GM19324 (cell line): ENCODE measurements at regions not wholly inside any gene's neighbourhood (a gene's known extent, or its start where the extent isn't known, plus 50 kb on each side); places are given as distances from the start of the nearest gene placed in this dataset.
A peak's percentile ranks its signal among the peaks of the same experiment; 100 is the strongest.
"Not testable (repeated sequence)": the region's sequence is repeated elsewhere in the genome, so short reads cannot be mapped to it uniquely, and the experiment has no call there.

ENCODE experiments used
- ATAC-seq: cut with Tn5 transposase; IDR thresholded peaks from one replicate; pipeline ENCODE4 v1.9.1; 2021; ENCODE audit warnings: mild to moderate bottlenecking, moderate library complexity; ENCODE audit not compliant: unreplicated experiment, low FRiP score

DNA sequence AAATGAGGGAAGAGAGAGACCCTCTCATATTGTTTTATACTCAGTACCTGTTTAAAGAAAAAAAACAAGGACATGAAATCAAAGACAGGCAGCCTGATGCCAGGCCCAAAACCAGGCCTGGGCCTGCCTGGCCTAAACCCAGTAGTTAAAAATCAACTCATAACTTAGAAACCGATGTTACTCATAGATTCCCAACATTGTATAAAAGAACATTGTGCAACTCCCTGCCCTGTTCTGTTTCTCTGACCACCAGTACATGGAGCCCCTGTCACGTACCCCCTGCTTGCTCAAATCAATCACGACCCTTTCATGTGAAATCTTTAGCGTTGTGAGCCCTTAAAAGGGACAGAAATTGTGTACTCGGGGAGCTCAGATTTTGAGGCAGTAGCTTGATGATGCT lies 291.4 kb upstream of the SGCG start:
- ATAC-seq = not testable (repeated sequence)

DNA sequence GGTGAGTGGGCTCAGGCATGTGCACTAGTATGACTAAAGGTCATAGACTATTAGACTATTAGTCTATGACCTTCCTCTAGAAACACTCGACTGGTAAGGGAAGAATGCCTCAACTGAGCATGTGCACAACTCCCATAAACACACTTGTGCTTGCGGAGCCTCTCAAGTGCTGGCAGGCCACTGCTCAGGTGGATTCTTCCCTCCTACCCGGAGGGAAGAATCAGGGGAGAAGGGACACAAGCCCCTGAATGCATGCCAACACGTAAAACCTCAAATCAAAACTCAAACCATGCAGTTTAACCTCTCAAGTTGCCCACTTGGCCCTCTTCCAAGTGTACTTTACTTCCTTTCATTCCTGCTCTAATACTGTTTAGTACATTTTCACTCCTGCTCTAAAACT lies 287.6 kb upstream of the SGCG start:
- no peak for ATAC-seq

DNA sequence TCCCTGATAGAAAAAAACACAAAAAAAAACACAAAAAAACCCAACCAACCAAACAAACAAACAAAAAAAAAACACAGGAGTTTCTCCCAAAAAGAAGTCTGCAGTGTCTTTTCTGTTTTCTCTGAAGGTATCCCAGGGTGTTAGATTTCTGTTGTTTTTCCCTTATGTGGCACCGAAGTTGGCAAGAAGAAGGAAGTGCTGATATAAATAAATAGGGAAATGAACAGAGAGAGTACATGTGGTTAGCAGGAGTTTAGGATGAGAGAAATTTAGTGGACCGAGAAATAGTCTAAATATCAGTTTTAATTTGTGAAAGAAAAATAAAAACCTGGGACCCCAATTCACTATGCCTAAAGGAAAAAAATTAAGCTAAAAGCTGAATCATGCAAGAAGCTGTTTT lies 287.0 kb upstream of the SGCG start:
- no peak for ATAC-seq

DNA sequence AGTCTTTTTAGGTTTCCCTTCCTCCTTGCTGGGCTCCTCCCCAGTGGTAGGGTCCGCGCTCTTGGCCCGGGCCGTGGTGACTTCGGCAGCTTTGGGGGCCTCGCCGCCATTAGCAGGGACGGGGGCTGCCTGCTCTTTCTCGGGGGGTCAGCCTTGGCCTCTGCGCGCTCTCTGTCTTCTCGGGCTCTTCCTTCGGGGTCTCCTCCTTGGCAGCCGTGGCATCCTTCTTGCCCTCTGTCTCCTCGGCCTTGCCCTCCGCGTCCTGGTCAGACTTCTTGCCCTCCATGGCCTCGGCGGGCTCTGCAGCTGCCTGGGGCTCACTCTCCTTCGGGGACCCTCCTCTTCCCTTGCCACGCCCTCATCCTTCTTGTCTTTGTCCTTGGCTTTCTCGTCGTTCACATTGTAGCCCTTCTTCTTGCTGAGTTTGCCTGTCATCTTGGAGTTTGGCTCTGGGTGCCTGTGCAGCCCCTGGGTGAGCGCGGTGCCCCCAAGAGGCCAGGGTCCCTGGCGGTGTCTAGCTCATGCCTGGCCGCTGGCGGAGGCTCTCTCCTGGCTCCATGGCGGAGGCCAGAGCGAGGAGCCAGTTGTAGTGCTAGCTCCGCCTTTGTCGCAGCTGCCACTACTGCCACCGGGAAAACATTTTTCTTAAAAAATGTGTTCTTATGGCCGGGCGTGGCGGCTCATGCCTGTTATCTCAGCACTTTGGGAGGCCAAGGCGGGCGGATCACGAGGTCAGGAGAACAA lies 283.0 kb upstream of the SGCG start:
- no peak for ATAC-seq

DNA sequence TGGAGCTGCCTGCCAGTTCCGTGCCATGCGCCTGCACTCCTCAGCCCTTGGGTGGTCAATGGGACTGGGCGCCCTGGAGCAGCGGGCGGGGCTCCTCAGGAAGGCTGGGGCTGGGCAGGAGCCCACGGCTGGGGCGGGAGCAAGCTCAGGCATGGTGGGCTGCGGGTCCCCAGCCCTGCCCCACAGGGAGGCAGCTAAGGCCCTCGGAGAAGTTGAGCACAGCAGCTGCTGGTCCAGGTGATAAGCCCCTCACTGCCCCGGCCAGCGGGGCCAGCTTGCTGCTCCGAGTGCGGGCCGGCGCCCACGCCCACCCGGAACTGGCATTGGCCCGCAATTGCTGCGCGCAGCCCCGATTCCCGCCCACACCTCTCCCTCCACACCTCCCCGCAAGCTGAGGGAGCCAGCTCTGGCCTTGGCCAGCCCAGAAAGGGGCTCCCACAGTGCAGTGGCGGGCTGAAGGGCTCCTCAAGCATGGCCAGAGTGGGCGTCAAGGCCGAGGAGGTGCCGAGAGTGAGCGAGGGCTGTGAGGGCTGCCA lies 280.3 kb upstream of the SGCG start:
- ATAC-seq = not testable (repeated sequence)

DNA sequence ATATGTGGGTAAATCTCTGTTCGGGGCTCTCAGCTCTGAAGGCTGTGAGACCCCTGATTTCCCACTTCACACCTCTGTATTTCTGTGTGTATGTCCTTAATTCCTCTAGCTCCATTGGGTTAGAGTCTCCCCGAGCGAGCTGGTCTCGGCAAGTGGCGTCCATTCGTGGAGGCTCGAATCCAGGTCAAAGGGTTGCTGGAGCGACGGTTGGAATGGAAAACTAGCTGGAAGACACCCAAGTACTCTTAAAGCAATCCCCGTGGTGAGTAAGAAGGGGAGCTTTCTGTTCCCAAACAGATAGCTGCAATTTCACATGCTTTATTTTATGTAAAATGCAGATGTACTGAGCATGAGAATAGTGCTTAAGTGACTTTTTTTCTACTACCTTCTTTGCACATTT lies 277.5 kb upstream of the SGCG start:
- ATAC-seq = no peak

DNA sequence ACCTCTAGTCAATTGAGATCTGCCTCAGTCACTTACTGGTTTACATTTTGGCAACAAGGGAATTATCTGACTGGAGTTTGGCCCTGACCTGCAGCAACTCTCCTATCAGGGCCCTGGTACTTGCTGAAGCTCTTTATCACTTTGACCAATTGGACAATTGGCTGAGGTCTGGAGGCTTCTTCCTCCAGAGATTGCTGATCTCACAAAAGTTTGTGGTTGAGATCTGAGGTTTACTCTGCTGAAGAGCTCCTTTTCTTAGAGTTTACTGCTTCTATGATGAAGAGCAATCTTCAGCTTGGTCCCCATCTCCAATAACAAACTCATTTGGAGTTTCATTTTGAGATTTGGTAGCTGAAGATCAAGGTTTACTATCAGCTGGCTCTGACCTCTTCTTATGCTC lies 276.9 kb upstream of the SGCG start:
- ATAC-seq = no peak

DNA sequence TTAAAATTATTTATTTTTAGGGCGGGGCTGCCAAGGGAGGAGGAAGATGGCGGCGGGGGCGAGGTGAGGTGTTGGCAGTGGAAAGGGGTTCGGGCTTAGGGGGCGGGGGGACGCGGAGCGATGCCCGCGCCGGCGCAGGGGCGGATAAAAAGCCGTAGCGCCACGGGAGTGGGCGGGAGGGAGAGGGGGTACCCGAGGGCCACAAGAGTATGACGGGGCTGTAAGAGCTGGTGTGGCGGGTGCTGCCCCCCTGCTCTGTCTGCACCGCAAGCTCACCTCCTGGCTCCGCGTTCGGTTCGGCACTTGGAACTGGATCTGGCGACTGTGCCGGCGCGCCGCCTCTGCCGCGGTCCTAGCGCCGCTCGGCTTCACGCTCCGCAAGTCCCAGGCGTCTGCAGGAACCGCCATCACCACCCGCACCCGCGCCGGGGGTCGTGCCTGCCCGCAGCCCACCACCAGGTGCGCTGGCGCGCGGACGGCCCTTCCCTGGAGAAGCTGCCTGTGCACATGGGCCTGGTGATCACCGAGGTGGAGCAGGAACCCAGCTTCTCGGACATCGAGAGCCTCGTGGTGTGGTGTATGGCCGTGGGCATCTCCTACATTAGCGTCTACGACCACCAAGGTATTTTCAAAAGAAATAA lies 265.2 kb upstream of the SGCG start:
- peak; percentile 75 for ATAC-seq

DNA sequence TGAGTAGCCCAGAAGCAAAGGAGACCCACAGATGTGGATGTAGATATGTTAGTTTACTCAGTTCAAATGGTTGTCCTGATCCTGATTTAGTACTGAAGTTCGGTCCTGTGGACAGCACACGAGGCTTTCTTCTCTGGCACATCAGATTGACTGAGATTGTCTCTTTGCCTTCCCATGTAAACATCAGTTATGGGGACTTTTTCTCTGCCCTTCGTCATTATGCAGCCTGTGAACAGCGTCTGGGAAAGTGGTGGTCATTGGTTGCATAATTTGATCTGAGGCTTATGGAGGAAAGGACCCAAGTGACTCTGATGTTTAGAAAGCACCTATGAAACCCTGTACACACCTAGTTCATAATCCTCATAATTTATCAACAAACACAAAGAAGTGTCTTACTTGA lies 264.5 kb upstream of the SGCG start:
- ATAC-seq = peak; percentile 10

DNA sequence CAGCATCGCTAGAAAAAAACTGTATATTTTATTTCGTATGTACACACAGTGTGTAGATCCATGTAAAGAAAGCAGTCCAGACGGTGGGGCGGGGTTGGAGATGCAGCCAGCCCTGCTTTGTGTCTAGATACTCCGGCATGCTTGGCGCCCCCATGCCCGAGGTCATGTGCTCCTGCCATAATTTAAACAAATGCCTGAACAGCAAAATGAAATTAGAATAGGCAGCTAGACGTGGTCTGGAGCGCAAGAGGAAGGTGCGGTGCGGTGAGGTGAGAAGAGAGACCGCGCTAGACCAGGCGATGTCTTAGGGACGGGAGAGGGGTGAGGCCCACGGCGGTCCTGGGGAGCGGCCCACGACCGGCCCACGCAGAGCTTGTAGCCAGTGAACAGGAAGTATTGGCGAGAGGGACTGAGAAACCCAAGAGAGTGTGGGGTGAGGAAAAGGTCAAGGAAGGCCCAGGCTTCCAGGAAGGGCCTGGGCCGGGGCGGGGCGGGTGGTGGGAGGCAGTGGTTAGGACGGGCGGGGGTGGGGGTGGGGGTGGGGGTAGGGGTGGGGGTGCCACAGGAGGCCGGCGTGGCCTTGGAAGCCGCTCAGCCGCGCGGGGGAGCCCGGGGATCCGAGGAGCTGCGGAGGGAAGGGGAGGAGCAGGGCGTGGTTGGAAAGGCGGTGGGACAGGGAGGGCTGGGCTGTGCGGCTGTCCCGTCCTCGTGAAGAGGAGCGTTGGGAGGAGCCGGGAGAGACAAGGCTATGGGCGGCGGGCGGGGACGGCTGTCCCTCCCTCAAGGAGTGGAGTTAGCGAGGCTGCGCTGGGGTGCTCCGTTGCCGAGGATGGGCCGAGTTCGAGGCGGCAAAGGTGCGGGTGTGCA lies 254.7 kb upstream of the SGCG start:
- ATAC-seq = no peak

DNA sequence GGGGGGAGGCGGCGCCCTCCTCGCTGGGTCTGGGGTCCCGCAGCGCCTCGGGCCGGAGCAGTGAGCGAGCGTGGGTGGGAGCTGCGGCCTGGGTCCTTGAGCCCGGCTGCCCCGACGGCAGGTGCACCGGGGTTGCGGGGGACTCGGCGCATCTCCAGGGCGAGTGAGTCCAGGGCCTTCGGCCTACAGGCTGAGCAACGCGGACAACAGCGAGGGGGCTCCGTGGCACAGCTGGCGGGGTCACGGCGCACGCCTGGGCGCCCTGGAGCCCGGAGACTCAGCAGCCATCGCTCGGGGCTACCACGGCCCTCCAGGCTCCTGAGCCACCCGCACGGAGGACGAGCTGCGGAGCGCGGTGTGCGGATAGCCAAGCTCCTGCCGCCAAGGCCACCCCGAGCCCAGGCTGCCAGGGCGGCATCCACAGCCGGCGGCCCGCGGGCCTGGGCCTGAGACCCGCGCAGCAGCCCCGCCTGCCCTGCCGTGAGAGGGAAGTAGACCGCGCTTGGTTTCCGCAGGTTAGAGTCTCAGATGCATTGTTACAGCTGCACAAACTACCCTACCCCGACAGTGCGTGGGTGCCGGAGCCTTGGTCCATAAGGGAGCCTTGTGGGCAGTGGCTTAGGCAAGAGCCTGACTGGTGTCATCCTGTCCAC lies 253.9 kb upstream of the SGCG start:
- ATAC-seq = no peak

DNA sequence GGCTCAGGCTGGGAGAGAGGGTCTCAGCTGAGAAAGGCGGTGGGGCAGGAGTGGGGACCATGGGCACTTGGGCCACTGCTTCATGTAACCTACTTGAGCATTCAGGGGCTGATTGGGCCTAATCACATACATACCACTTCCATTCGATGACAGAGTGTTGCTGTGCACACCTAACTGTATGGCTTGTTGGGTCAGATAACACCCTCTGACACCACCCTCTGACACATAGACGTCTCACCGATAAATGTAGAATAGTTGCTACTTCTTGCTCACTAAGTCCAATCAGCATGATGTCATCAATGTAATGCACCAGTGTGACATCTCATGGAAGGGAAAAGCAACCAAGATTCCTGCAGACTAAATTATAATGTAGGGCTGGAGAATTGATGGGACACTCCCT lies 252.9 kb upstream of the SGCG start:
- not testable (repeated sequence) for ATAC-seq

DNA sequence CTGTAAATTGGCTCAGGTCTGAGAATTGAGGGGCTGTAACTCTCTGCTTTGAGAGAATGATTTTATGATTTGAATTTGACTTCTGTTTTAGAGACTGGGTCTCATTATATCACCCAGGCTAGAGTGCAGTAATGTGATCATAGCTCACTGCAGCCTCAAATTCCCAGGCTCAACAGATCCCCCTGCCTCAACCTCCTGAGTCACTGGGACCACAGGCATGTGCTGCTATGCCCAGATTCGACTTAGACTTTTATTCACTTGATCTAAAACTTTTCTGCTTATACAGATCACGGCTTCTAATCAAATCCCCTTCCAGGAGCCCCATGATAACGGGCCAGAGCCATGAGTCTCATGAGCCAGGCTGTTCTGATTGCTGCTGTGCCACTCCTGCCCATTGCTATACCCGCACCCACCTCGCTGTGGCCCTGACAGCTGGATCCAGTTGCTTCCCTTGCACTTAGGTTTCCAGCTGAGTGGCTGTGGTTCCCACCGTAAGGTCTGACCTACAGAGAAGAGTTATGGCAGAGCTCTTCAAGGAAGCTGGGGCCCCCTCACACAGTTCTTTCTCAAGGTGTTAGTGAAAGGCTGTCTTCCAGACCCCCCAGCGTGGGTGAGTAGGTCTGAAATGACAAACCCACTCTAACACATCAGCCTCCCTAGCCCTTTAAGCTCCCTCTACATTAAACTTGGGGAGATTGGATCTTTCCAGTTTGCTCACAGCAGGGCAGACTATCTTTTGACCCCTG lies 251.2 kb upstream of the SGCG start:
- no peak for ATAC-seq

DNA sequence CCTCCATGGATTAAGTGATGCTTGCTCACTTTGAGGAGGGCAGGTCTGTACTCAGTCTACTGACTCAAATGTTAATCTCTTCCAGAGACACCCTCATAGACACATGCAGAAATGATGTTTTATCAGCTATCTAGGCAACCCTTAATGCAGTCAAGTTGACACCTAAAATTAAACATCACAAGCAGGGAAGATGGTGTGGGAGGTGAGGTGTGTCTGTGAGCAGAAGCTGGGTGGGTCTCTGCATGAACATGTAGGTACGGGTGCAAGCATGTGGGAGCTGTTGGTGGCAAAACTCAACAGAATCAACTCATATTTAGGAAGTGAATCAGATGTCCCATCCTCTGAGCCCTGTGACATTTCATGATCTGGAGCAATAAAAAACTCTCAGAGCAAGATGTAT lies 249.2 kb upstream of the SGCG start:
- no peak for ATAC-seq

DNA sequence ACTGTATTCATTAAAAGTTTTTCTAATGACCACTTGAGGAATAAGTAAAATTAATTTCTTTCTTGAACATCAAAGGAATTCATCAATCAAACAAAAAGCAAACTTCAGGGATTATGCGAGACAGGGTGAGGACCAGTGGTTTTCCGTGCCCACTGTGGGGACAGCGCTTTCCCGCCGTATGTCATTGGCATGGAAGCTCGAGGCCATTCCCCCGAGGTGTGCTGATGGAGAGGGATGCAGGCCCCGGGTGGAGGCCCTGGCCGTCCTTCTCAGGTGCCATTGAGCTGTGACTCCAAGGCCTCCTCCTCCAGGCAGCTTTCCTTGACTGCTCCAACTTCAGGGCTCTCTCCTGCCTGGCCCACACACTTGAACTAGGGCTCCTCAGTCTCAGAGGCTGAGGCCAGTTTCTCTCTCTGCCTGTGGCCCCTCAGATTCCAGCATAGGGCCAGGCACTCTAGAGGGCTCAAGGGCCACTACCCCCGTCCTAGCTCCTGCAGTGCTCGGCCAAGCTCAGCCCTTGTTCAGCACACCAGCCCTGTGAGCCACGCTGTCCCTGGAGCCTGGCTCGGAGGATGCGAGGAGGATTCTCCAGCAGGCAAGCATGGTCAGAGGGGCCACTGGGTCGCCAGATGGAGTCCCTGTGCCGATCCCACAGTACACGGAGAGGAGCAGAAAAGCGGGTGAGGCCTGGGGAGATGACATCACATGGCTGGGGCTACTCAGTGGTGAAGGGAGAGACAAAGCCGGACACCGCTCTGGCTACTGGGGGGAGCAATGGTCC lies 248.0 kb upstream of the SGCG start:
- not testable (repeated sequence) for ATAC-seq

DNA sequence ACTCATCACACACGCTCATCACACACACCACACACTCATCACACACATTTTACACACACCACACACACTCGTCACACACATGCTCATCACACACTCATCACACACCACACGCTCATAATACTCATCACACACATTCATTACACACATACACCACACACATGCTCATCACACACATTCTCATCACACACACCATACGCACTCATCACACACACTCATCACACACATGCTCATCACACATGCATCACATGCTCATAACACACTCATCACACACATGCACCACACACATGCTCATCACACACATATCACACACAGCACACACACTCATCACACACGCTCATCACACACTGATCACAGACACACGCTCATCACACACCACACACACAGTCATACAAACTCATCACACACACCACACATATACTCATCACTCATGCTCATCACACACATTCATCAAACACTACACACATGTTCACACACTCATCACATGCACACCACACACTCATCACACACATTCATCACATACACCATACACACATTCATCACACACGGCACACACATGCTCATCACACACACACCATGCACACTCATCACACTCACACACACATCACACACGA lies 247.1 kb upstream of the SGCG start:
- no peak for ATAC-seq

DNA sequence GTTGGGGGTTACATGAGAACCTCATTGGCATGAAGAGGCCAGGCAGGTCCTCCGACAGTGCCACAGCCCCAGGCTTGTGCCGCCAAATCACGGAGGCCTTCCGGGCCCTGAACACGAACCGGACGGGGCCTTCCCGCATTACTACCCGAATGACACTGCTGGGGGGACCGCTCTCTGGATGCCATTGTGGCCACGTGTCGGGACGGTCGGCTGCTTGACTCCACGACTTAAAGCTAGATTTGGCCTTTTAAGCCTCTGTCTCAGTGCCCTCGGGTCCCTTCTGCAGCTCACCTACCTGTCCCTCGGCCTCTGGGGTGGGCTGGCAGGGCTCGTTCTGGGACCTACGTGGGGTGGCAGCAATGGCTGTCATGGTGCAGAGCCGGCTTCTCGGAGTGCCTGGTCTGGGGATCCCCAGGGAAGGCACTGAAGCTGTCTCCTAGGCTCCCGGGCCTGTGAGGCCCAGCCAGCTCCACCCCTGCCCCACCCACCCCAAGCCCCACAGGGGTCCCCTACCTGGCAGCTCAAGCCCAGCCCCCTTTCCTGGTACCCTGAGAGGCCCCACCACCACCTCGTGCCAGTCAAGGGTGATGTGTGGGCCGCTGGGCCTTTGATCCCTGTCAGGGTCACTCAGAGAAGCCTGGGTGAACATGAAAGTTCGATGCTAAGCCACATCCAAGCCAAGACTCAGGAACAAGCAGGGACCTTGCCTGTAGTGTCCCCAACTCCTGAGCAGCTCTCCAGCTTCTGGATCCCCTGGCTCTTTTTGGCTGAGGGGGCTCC lies 245.8 kb upstream of the SGCG start:
- no peak for ATAC-seq

DNA sequence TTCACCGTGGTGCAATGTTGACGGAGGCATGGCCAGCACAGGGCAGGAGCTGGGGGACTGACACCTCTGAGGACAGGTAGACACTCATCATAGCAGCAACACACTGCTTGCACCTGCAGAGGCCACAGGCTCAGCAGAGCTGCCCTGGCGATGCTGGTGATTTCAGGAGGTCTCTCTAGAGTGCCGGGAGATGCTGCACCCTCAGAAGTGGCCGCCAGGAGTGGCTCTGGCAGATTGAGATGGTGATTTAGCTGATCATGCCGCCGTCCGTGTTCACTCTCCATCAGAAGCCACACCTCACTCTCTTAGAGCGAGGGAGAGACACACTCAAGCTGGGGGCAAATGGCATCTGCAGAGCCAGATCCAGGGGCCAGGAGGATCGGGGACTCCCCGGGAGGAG lies 244.6 kb upstream of the SGCG start:
- no peak for ATAC-seq
